ENCODE measurements at regions not wholly inside any gene's neighbourhood (a gene's known extent, or its start where the extent isn't known, plus 50 kb on each side); places are given as distances from the start of the nearest gene placed in this dataset.
"Not testable (repeated sequence)": the region's sequence is repeated elsewhere in the genome, so short reads cannot be mapped to it uniquely, and the experiment has no call there.

GRCh38 chr22:22811016-22812009 lies 76.3 kb upstream of the IGLL5 start:
- no peak for DNase-seq

- no peak for DNase-seq
Observed at GRCh38 chr22:22812031-22812905, 75.3 kb upstream of the IGLL5 start.

GRCh38 chr22:22813126-22814075 lies 74.2 kb upstream of the IGLL5 start:
- DNase-seq: no peak

GRCh38 chr22:22814666-22815396 lies 72.8 kb upstream of the IGLL5 start:
- DNase-seq: no peak

DNA sequence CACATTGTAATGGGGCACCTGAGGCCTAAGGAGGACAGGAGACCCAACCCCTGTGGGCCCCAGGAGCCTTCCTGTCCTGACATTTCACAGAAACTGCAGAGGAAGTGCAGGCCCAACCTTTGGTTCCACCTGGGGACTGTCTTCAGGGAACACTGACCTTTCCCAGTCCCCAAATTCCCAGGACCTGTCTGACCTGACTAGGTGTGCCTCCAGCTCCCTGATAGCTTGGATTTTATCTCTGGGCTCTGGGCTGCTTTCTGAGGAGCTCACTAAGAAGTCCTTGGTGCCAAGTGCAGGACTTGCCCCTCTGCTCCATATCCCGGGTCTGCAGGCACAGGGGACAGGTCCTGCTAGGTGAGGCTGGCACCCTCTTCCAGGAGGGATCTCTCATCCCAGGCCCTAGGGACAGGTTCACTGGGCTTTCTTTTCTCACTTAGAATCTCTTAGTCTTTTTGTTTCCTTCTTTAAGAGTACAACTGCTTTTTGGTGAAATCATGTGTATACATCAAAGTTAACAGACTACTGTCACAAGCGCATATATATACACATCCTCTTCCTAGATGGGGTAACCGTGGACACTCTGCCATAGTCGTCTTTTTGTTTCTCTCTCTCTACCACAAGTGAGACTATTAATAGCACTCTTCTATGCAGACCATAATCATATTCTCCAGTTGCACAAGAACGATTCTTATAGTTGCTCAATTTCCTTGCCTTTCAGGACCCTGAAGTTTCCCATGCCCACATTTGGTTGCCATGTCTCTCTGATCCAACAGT lies 72.0 kb upstream of the IGLL5 start:
- DNase-seq: no peak

- no peak for DNase-seq
Observed at GRCh38 chr22:22816171-22816514, 71.5 kb upstream of the IGLL5 start.

- no peak for DNase-seq
Observed at GRCh38 chr22:22816766-22817410, 70.7 kb upstream of the IGLL5 start.

- peak; percentile 2 for DNase-seq
Observed at GRCh38 chr22:22817468-22818201, 70.0 kb upstream of the IGLL5 start.

- DNase-seq: no peak
Observed at GRCh38 chr22:22818202-22818538, 69.4 kb upstream of the IGLL5 start.

GRCh38 chr22:22818861-22819855 lies 68.5 kb upstream of the IGLL5 start:
- DNase-seq: no peak

- DNase-seq: no peak
Observed at GRCh38 chr22:22820076-22820475, 67.5 kb upstream of the IGLL5 start.

DNA sequence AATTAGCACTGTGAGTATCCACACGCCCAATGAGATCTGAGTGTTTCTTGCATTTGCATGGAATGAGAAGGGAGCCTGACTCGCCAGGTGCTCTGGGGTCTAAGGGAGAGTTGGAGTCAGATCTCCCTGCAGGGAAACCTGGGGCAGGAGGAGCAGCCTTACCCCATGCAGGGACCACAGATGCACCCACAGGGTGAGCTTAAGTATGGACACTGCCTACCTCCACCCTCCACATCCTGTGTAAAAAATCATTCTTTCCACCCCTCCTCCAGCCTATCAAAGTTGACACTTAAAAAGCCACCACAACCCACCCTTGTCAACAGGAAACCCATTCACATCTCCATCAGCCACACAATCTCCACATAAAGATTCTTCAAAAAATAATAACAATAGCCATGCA lies 67.0 kb upstream of the IGLL5 start:
- DNase-seq: no peak

DNA sequence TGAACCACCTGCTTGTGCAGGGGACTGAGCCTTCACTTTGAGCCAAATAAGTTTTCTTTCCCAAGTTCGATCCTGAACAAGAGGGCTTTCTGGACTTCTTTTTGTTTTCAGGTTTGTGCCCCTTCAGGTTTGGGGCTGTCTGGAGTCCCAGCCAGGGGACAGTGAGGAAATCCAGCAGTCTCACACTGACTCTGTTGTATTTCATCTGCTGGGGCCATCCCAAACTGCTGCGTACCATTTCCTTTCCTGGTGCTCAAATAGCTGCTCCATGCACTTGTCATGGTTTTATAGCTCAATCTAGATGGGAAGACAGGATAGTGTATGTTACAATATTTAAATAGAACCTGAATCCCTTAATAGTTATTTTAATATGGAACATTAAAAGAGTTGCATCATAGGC lies 66.3 kb upstream of the IGLL5 start:
- DNase-seq: no peak

DNA sequence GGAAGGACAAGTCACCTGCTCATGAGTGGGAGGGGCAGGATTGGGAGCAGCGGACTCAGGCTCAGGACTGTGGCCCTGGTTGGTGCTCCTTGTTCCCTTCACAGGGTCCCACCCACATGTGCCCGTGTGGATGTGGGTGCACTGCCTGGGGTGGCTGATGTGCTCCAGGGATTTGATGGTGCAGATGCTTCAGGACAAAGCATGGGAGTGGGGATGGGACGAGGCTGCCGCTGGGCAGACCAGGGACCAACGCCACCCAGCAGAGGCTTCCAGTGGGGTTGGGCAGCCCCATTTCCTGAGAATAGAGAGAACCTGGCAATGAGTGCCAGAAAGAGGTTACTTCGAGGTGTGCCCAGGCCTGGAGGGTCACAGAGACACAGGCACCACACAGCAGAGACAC lies 65.5 kb upstream of the IGLL5 start:
- DNase-seq: no peak

GRCh38 chr22:22822553-22822952 lies 65.1 kb upstream of the IGLL5 start:
- DNase-seq: not testable (repeated sequence)

- no peak for DNase-seq
Observed at GRCh38 chr22:22823131-22823810, 64.3 kb upstream of the IGLL5 start.

DNA sequence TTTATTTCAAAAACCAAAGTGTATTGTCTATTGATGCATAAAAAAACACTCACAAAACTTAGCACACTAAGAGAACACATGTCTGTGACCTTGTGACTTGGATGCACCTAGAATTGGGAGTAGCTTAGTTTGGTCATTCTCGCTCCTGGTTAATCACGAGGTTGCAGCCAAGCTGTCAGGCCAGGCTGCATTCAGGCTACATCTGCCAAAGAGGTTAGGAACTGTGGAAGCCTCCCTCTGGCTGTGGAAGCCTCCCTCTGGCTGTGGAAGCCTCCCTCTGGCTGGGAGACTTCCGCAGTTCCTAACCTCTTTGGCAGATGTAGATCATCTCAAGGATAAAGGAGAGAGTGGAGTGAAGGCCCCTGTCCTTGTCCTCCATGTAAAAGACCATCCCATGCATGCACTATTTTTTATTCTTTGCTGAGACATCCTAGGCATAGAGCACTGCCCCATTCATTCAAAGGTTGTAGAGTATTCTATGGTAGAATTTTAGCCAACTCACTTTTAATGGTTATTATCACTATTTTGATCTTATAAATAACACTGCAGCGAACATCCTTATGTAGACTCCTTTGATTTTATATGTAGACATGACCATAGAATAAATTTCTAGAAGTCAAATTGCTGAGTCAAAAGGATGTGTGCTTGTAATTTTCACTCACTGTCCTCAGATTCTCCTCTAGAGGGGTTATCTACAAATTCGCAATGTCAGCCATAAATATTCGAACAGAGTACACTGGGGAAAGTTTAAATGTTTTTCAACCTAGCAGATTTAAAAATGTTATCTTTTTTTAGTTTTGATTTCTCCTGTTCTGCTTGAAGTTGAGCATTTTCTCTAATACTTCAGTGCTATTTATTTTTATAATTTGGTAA lies 63.0 kb upstream of the IGLL5 start:
- DNase-seq: no peak

Data from NCI-H1694 (cell line).